Activated T-helper 17 cell treated with anti-CD3 and anti-CD28 coated beads, Interleukin-2, amount 50 U/mL, for 72 hours (primary cell): ENCODE measurements at regions not wholly inside any gene's neighbourhood (a gene's known extent, or its start where the extent isn't known, plus 50 kb on each side); places are given as distances from the start of the nearest gene placed in this dataset.

Experiments
- ATAC-seq: fragments of 150-1000 bp; cut with Tn5 transposase; replicated peaks from 2 replicates; pipeline ENCODE4 v1.10.0; 2021; ENCODE audit warnings: mild to moderate bottlenecking, moderate library complexity
- H3K27ac Mint-ChIP-seq: one replicate; pipeline ENCODE4 v1.8.0; 2022; ENCODE audit warnings: mixed read lengths
- H3K27me3 Mint-ChIP-seq: one replicate; pipeline ENCODE4 v1.8.0; 2022; ENCODE audit warnings: mixed read lengths
- H3K36me3 Mint-ChIP-seq: one replicate; pipeline ENCODE4 v1.8.0; 2022; ENCODE audit warnings: low read depth, mild to moderate bottlenecking, mixed read lengths
- H3K4me1 Mint-ChIP-seq: one replicate; pipeline ENCODE4 v1.8.0; 2022; ENCODE audit warnings: mixed read lengths
- H3K4me3 Mint-ChIP-seq: one replicate; pipeline ENCODE4 v1.8.0; 2022; ENCODE audit warnings: mild to moderate bottlenecking, mixed read lengths
- H3K9me3 Mint-ChIP-seq: one replicate; pipeline ENCODE4 v1.8.0; 2022; ENCODE audit warnings: mixed read lengths

GRCh38 chr22:48359613-48359965, 1468.1 kb downstream of the BRD1 start:
- Mint-ChIP-seq H3K27ac (no peak overlapping the region), H3K36me3 (no peaks in the 10 kb centered on the region), H3K4me1 (no peaks in the 10 kb centered on the region)

GRCh38 chr22:48358886-48359612, 1468.6 kb downstream of the BRD1 start:
- Mint-ChIP-seq H3K4me1 (no peaks in the 10 kb centered on the region), H3K9me3 (no peaks in the 10 kb centered on the region), H3K4me3 (no peak overlapping the region), H3K27me3 (peaks cover 3% of the 10 kb centered on the region), H3K27ac (no peak overlapping the region), H3K36me3 (no peaks in the 10 kb centered on the region)
- ATAC-seq: no peak

More at GRCh38 chr22:48359613-48359965, 1468.1 kb downstream of the BRD1 start:
- no peak for ATAC-seq
- Mint-ChIP-seq H3K4me3 (no peak overlapping the region), H3K27me3 (peaks cover 3% of the 10 kb centered on the region), H3K9me3 (no peaks in the 10 kb centered on the region)

- H3K4me3 Mint-ChIP-seq: no peak overlapping the region
- H3K27ac Mint-ChIP-seq: no peak overlapping the region
- no peaks in the 10 kb centered on the region for H3K9me3 Mint-ChIP-seq
- no peak for ATAC-seq
- no peaks in the 10 kb centered on the region for H3K4me1 Mint-ChIP-seq
- no peaks in the 10 kb centered on the region for H3K36me3 Mint-ChIP-seq
- H3K27me3 Mint-ChIP-seq: peaks cover 3% of the 10 kb centered on the region
Observed at GRCh38 chr22:48357961-48358360, 1469.7 kb downstream of the BRD1 start.

GRCh38 chr22:48357196-48357595, 1470.5 kb downstream of the BRD1 start:
- Mint-ChIP-seq H3K36me3 (no peaks in the 10 kb centered on the region), H3K9me3 (no peaks in the 10 kb centered on the region), H3K27me3 (peaks cover 3% of the 10 kb centered on the region), H3K4me1 (no peaks in the 10 kb centered on the region), H3K4me3 (no peak overlapping the region), H3K27ac (no peak overlapping the region)
- no peak for ATAC-seq

- no peak for ATAC-seq
- Mint-ChIP-seq H3K9me3 (no peaks in the 10 kb centered on the region), H3K36me3 (no peaks in the 10 kb centered on the region), H3K4me1 (no peaks in the 10 kb centered on the region), H3K27ac (no peak overlapping the region), H3K4me3 (no peak overlapping the region), H3K27me3 (peaks cover 3% of the 10 kb centered on the region)
Observed at GRCh38 chr22:48356731-48357130, 1470.9 kb downstream of the BRD1 start.

GRCh38 chr22:48354096-48354495, 1473.6 kb downstream of the BRD1 start:
- no peak overlapping the region for H3K27ac Mint-ChIP-seq
- no peaks in the 10 kb centered on the region for H3K36me3 Mint-ChIP-seq
- H3K27me3 Mint-ChIP-seq: peaks cover 3% of the 10 kb centered on the region
- H3K4me3 Mint-ChIP-seq: no peak overlapping the region
- H3K4me1 Mint-ChIP-seq: no peaks in the 10 kb centered on the region
- H3K9me3 Mint-ChIP-seq: no peaks in the 10 kb centered on the region
- ATAC-seq: no peak

GRCh38 chr22:48353116-48353947, 1474.3 kb downstream of the BRD1 start:
- no peak overlapping the region for H3K4me3 Mint-ChIP-seq
- peaks cover 3% of the 10 kb centered on the region for H3K27me3 Mint-ChIP-seq
- H3K27ac Mint-ChIP-seq: no peak overlapping the region
- ATAC-seq: no peak
- no peaks in the 10 kb centered on the region for H3K4me1 Mint-ChIP-seq
- no peaks in the 10 kb centered on the region for H3K9me3 Mint-ChIP-seq
- no peaks in the 10 kb centered on the region for H3K36me3 Mint-ChIP-seq

GRCh38 chr22:48352086-48352911, 1475.4 kb downstream of the BRD1 start:
- H3K9me3 Mint-ChIP-seq: no peaks in the 10 kb centered on the region
- H3K4me3 Mint-ChIP-seq: no peak overlapping the region
- no peaks in the 10 kb centered on the region for H3K36me3 Mint-ChIP-seq
- no peak for ATAC-seq
- no peaks in the 10 kb centered on the region for H3K4me1 Mint-ChIP-seq
- H3K27ac Mint-ChIP-seq: no peak overlapping the region
- peaks cover 3% of the 10 kb centered on the region for H3K27me3 Mint-ChIP-seq

- Mint-ChIP-seq H3K4me1 (no peaks in the 10 kb centered on the region), H3K4me3 (no peak overlapping the region), H3K36me3 (no peaks in the 10 kb centered on the region), H3K27me3 (peaks cover 1% of the 10 kb centered on the region), H3K9me3 (no peaks in the 10 kb centered on the region), H3K27ac (no peak overlapping the region)
- ATAC-seq: no peak
Observed at GRCh38 chr22:48351376-48352085, 1476.1 kb downstream of the BRD1 start.

- Mint-ChIP-seq H3K9me3 (no peaks in the 10 kb centered on the region), H3K27ac (no peak overlapping the region), H3K4me1 (no peaks in the 10 kb centered on the region), H3K27me3 (no peaks in the 10 kb centered on the region), H3K4me3 (no peak overlapping the region), H3K36me3 (no peaks in the 10 kb centered on the region)
- ATAC-seq: no peak
Observed at GRCh38 chr22:48350456-48350855, 1477.2 kb downstream of the BRD1 start.

GRCh38 chr22:48348855-48349254, 1478.8 kb downstream of the BRD1 start:
- Mint-ChIP-seq H3K27me3 (no peaks in the 10 kb centered on the region), H3K4me1 (no peaks in the 10 kb centered on the region), H3K4me3 (no peak overlapping the region), H3K9me3 (no peaks in the 10 kb centered on the region), H3K27ac (no peak overlapping the region), H3K36me3 (no peaks in the 10 kb centered on the region)
- ATAC-seq: no peak

- no peak overlapping the region for H3K27ac Mint-ChIP-seq
- H3K4me3 Mint-ChIP-seq: no peak overlapping the region
- no peaks in the 10 kb centered on the region for H3K4me1 Mint-ChIP-seq
- H3K9me3 Mint-ChIP-seq: no peaks in the 10 kb centered on the region
- no peaks in the 10 kb centered on the region for H3K36me3 Mint-ChIP-seq
- no peaks in the 10 kb centered on the region for H3K27me3 Mint-ChIP-seq
- ATAC-seq: no peak
Observed at GRCh38 chr22:48347311-48347710, 1480.4 kb downstream of the BRD1 start.

GRCh38 chr22:48346911-48347310, 1480.8 kb downstream of the BRD1 start:
- H3K27me3 Mint-ChIP-seq: no peaks in the 10 kb centered on the region
- no peaks in the 10 kb centered on the region for H3K4me1 Mint-ChIP-seq
- H3K27ac Mint-ChIP-seq: no peak overlapping the region
- H3K4me3 Mint-ChIP-seq: no peak overlapping the region
- no peak for ATAC-seq
- H3K9me3 Mint-ChIP-seq: no peaks in the 10 kb centered on the region
- no peaks in the 10 kb centered on the region for H3K36me3 Mint-ChIP-seq

GRCh38 chr22:48346311-48346710, 1481.4 kb downstream of the BRD1 start:
- Mint-ChIP-seq H3K27me3 (peaks cover 4% of the 10 kb centered on the region), H3K4me3 (no peak overlapping the region), H3K36me3 (no peaks in the 10 kb centered on the region), H3K4me1 (no peaks in the 10 kb centered on the region), H3K27ac (no peak overlapping the region), H3K9me3 (no peaks in the 10 kb centered on the region)
- no peak for ATAC-seq
